ENCODE measurements at regions not wholly inside any gene's neighbourhood (a gene's known extent, or its start where the extent isn't known, plus 50 kb on each side); places are given as distances from the start of the nearest gene placed in this dataset.

DNA sequence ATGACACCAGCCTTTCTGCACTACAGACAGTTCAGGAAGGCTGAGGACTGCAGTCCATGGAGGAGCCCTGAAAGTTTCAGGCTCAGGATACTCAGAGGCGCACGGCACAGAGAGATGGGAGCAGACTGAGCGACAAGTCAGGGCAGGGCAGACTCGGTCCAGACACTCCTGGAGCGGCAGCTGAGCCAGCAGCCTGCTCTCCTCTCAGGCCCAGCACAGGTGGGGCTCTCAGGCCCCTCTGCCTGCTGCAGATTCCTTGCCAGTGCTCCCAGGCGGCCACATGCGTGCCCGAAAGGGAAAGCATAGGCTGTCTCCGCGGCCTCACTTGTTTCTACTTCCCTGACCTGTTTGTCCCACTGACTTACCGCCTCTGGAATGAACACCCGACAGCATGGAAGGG lies 228.3 kb downstream of the IRX2 start:
- DNase-seq (no peak), ATAC-seq (replicated peaks) (no peak)
- H3K9me3 Mint-ChIP-seq: peaks cover 4 to 11% of the 10 kb centered on the region in 2 donors
- no peak overlapping the region for H3K4me3 Mint-ChIP-seq
- H3K27ac Mint-ChIP-seq: no peak overlapping the region
- no peaks in the 10 kb centered on the region for H3K36me3 Mint-ChIP-seq (ENCODE audit: insufficient read depth)
- no peaks in the 10 kb centered on the region for H3K27me3 Mint-ChIP-seq
- H3K4me1 Mint-ChIP-seq (ENCODE audit: low read depth in 2 of 2): no peaks in the 10 kb centered on the region

DNA sequence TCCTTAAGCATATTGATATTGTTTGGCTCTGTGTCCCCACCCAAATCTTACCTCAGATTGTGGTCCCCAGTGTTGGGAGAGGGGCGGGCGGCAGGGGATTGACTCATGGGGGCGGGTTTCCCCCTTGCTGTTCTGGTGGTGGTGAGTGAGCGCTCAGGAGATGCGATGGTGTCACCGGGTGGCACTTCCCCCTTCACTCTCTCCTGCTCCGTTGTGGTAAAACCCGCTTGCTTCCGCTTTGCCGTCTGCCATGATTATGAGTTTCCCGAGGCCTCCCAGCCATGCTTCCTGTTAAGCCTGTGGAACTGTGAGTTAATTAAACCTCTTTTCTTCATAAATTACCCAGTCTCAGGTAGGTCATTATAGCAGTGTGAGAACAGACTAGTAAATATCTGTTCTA lies 229.1 kb downstream of the IRX2 start:
- no peak overlapping the region for H3K4me3 Mint-ChIP-seq

DNA sequence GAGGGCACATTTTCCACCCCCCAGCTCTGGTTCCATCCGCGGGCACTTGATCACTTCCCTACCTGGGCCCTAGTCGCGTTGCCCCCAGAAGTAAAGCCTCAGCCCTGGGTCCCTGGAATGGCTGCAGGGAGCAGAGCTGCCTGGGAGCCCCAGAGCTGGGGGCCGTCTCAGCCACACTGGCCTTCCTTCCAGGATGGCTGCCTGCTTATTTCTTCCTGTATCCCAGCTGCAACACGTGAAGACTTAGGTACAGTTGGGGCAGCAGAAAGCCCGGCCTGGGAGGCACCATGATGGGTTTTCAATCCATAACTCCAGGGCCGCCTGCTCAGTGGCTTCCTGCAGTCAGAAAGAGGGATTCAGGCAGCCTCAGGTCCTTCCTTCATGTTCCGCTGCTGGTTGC lies 232.3 kb downstream of the IRX2 start:
- no peaks in the 10 kb centered on the region for H3K36me3 Mint-ChIP-seq (ENCODE audit: insufficient read depth)
- H3K4me1 Mint-ChIP-seq (ENCODE audit: low read depth in 2 of 2): no peaks in the 10 kb centered on the region
- no peaks in the 10 kb centered on the region for H3K27me3 Mint-ChIP-seq
- no peak overlapping the region for H3K4me3 Mint-ChIP-seq
- DNase-seq (no peak), ATAC-seq (replicated peaks) (no peak)
- no peak overlapping the region for H3K27ac Mint-ChIP-seq
- peaks cover 0 to 8% of the 10 kb centered on the region in 2 donors for H3K9me3 Mint-ChIP-seq

More for the DNA sequence above, 229.1 kb downstream of the IRX2 start:
- DNase-seq: no peak
- ATAC-seq (replicated peaks): no peak
- no peak overlapping the region for H3K27ac Mint-ChIP-seq
- H3K36me3 Mint-ChIP-seq (ENCODE audit: insufficient read depth): no peaks in the 10 kb centered on the region
- no peaks in the 10 kb centered on the region for H3K27me3 Mint-ChIP-seq
- no peaks in the 10 kb centered on the region for H3K4me1 Mint-ChIP-seq (ENCODE audit: low read depth in 2 of 2)
- H3K9me3 Mint-ChIP-seq: peaks cover 4 to 11% of the 10 kb centered on the region in 2 donors

DNA sequence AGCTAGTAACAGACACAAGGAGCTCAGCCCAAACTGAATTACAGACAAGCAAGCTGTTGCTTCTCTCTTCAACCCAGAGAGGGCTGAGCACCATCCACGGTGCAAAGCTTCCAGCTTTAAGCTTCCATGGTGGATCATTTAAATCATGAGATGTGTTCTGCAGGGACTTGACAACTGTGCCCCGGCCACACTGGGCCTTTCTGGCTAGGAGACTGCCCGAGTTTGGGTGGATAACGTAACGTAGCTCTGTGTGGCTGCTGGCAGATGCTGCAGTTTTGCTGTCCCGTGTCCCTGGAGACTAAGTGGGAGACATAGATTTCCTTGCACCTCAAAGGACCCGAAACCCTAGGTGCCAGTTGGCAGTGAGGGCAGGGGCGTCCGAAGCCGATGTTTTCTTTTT lies 234.0 kb downstream of the IRX2 start:
- Mint-ChIP-seq H3K4me1 (ENCODE audit: low read depth in 2 of 2) (no peaks in the 10 kb centered on the region), H3K27me3 (no peaks in the 10 kb centered on the region)

DNA sequence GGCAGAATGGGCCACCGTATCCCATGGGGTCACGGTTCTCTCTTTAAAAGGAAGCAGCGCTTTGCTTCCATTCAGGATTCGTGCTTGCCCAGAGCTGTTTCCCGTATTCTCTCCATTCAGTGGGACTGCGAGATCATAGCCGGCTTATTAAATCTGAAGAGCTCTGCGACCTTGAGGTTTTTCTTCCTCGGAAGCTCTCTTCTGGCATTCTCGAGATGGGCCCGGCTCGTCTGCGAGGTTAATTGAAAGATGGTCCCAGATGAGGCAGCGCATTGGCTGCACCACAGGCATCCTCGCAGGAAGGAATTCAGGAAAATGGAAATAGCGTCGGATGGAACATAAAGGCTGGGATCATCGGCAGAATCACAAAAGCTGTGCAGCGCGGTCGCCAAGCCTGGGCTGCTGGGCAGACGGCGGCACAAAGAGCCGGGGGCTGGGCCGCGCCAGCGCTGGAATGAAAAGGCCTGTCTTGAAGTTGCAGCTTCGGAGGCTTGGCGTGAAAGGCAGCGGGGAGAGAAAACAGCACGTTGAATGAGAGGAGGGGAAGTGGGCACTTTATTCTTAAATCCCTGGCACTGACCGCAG lies 236.2 kb downstream of the IRX2 start:
- no peak for DNase-seq
- no peak for ATAC-seq (replicated peaks)
- Mint-ChIP-seq H3K27ac (no peak overlapping the region), H3K36me3 (ENCODE audit: insufficient read depth) (no peaks in the 10 kb centered on the region), H3K9me3 (peaks cover 1 to 11% of the 10 kb centered on the region in 2 donors), H3K4me1 (ENCODE audit: low read depth in 2 of 2) (no peaks in the 10 kb centered on the region), H3K4me3 (no peak overlapping the region), H3K27me3 (no peaks in the 10 kb centered on the region)

More for the DNA sequence above, 234.0 kb downstream of the IRX2 start:
- H3K9me3 Mint-ChIP-seq: peaks cover 0 to 8% of the 10 kb centered on the region in 2 donors
- H3K4me3 Mint-ChIP-seq: no peak overlapping the region
- H3K27ac Mint-ChIP-seq: no peak overlapping the region
- ATAC-seq (replicated peaks) (no peak), DNase-seq (no peak)
- no peaks in the 10 kb centered on the region for H3K36me3 Mint-ChIP-seq (ENCODE audit: insufficient read depth)

- Mint-ChIP-seq H3K36me3 (ENCODE audit: insufficient read depth) (no peaks in the 10 kb centered on the region), H3K27ac (no peak overlapping the region), H3K9me3 (peaks cover 3 to 17% of the 10 kb centered on the region in 2 donors), H3K27me3 (peaks cover 0 to 7% of the 10 kb centered on the region in 2 donors), H3K4me3 (no peak overlapping the region), H3K4me1 (ENCODE audit: low read depth in 2 of 2) (no peaks in the 10 kb centered on the region)
- ATAC-seq (replicated peaks) (no peak), DNase-seq (no peak)
Measured at GRCh38 chr5:2514484-2514883, 237.0 kb downstream of the IRX2 start.

- no peak overlapping the region for H3K27ac Mint-ChIP-seq
- peaks cover 0 to 9% of the 10 kb centered on the region in 2 donors for H3K27me3 Mint-ChIP-seq
- ATAC-seq (replicated peaks) (no peak), DNase-seq (no peak)
- no peaks in the 10 kb centered on the region for H3K36me3 Mint-ChIP-seq (ENCODE audit: insufficient read depth)
- H3K4me3 Mint-ChIP-seq: no peak overlapping the region
- H3K9me3 Mint-ChIP-seq: peaks cover 3 to 12% of the 10 kb centered on the region in 2 donors
- H3K4me1 Mint-ChIP-seq (ENCODE audit: low read depth in 2 of 2): no peaks in the 10 kb centered on the region
Measured at GRCh38 chr5:2511706-2512105, 239.8 kb downstream of the IRX2 start.

DNA sequence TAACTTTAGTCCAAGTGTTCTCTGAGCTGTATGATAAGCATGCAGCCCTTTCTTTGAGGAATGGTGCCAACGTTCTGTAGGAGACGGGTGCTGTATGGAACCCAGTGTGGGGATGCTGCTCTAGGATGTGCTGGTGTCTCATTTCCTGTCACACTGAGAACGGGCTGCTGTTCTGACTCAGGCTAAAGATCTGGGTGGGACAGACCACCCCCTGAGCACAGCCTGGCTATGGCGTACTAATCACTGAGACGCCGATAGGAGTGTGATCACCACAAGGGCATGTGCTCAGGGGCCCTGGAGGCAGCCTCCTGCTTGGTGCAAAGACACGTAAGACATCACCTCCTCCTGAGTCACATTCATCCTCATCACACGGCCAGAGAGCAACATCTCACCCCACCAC lies 240.4 kb downstream of the IRX2 start:
- Mint-ChIP-seq H3K36me3 (ENCODE audit: insufficient read depth) (no peaks in the 10 kb centered on the region), H3K27me3 (peaks cover 0 to 9% of the 10 kb centered on the region in 2 donors), H3K27ac (no peak overlapping the region), H3K9me3 (peaks cover 3 to 8% of the 10 kb centered on the region in 2 donors), H3K4me1 (ENCODE audit: low read depth in 2 of 2) (no peaks in the 10 kb centered on the region), H3K4me3 (no peak overlapping the region)
- DNase-seq: no peak
- ATAC-seq (replicated peaks): no peak

- H3K36me3 Mint-ChIP-seq (ENCODE audit: insufficient read depth): no peaks in the 10 kb centered on the region
- H3K9me3 Mint-ChIP-seq: peaks cover 3 to 13% of the 10 kb centered on the region in 2 donors
- no peak overlapping the region for H3K27ac Mint-ChIP-seq
- no peak overlapping the region for H3K4me3 Mint-ChIP-seq
- no peaks in the 10 kb centered on the region for H3K4me1 Mint-ChIP-seq (ENCODE audit: low read depth in 2 of 2)
- ATAC-seq (replicated peaks): no peak
- DNase-seq: no peak
- peaks cover 0 to 9% of the 10 kb centered on the region in 2 donors for H3K27me3 Mint-ChIP-seq
Measured at GRCh38 chr5:2509527-2509926, 241.9 kb downstream of the IRX2 start.

GRCh38 chr5:2508514-2508913 lies 243.0 kb downstream of the IRX2 start:
- ATAC-seq (replicated peaks) (no peak), DNase-seq (no peak)
- Mint-ChIP-seq H3K9me3 (peaks cover 3 to 13% of the 10 kb centered on the region in 2 donors), H3K27ac (no peak overlapping the region), H3K4me1 (ENCODE audit: low read depth in 2 of 2) (no peaks in the 10 kb centered on the region), H3K27me3 (peaks cover 0 to 9% of the 10 kb centered on the region in 2 donors), H3K4me3 (no peak overlapping the region), H3K36me3 (ENCODE audit: insufficient read depth) (no peaks in the 10 kb centered on the region)

GRCh38 chr5:2507611-2508010 lies 243.9 kb downstream of the IRX2 start:
- peaks cover 3 to 13% of the 10 kb centered on the region in 2 donors for H3K9me3 Mint-ChIP-seq
- DNase-seq (no peak), ATAC-seq (replicated peaks) (no peak)
- no peaks in the 10 kb centered on the region for H3K4me1 Mint-ChIP-seq (ENCODE audit: low read depth in 2 of 2)
- H3K4me3 Mint-ChIP-seq: no peak overlapping the region
- H3K27me3 Mint-ChIP-seq: peaks cover 0 to 9% of the 10 kb centered on the region in 2 donors
- H3K36me3 Mint-ChIP-seq (ENCODE audit: insufficient read depth): no peaks in the 10 kb centered on the region
- H3K27ac Mint-ChIP-seq: no peak overlapping the region

GRCh38 chr5:2506603-2507002 lies 244.9 kb downstream of the IRX2 start:
- no peaks in the 10 kb centered on the region for H3K4me1 Mint-ChIP-seq (ENCODE audit: low read depth in 2 of 2)
- H3K27me3 Mint-ChIP-seq: peaks cover 0 to 9% of the 10 kb centered on the region in 2 donors
- H3K9me3 Mint-ChIP-seq: peaks cover 3 to 13% of the 10 kb centered on the region in 2 donors
- H3K4me3 Mint-ChIP-seq: no peak overlapping the region
- H3K36me3 Mint-ChIP-seq (ENCODE audit: insufficient read depth): no peaks in the 10 kb centered on the region
- no peak for ATAC-seq (replicated peaks)
- no peak for DNase-seq
- no peak overlapping the region for H3K27ac Mint-ChIP-seq

GRCh38 chr5:2505217-2505616 lies 246.3 kb downstream of the IRX2 start:
- Mint-ChIP-seq H3K4me1 (ENCODE audit: low read depth in 2 of 2) (no peaks in the 10 kb centered on the region), H3K36me3 (ENCODE audit: insufficient read depth) (no peaks in the 10 kb centered on the region), H3K27me3 (peaks cover 0 to 9% of the 10 kb centered on the region in 2 donors), H3K4me3 (no peak overlapping the region), H3K9me3 (peaks cover under 1 to 9% of the 10 kb centered on the region in 2 donors), H3K27ac (no peak overlapping the region)
- DNase-seq (no peak), ATAC-seq (replicated peaks) (no peak)

DNA sequence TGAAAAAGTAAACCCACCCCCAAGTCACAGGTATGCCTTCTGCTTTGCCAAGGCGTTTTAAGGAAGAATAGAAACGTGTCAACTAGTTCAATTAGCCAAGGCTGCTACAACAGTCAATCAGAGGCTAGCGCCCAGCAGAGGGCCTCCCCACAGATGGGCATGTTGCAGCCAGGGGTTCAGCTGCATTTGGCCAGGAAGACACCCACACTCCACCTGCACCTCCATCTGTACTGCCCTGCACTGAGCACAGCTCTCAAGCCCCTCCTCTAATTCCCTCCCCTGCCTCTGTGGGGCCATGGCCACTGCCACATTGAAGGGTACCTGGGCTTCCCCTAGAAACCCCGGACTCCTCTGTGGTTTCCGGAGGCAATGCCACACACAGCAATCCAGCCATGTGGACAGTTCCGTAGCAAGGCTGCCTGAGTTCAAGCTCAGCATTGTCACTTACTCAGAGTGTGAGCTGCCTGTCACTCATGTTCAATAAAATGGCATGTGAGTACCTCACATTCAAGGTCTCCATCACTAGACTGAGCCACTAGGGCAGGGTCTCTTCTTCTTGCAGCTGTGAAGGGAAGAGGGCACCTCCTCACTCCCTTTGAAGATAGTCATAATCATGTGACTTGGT lies 248.4 kb downstream of the IRX2 start:
- no peaks in the 10 kb centered on the region for H3K27me3 Mint-ChIP-seq
- no peak overlapping the region for H3K27ac Mint-ChIP-seq
- no peak overlapping the region for H3K4me3 Mint-ChIP-seq
- peaks cover 0 to 5% of the 10 kb centered on the region in 2 donors for H3K9me3 Mint-ChIP-seq
- DNase-seq: no peak
- no peaks in the 10 kb centered on the region for H3K4me1 Mint-ChIP-seq (ENCODE audit: low read depth in 2 of 2)
- no peak for ATAC-seq (replicated peaks)
- no peaks in the 10 kb centered on the region for H3K36me3 Mint-ChIP-seq (ENCODE audit: insufficient read depth)

All from effector memory CD8-positive, alpha-beta T cell (primary cell).